ENCODE measurements at regions not wholly inside any gene's neighbourhood (a gene's known extent, or its start where the extent isn't known, plus 50 kb on each side); places are given as distances from the start of the nearest gene placed in this dataset.

DNA sequence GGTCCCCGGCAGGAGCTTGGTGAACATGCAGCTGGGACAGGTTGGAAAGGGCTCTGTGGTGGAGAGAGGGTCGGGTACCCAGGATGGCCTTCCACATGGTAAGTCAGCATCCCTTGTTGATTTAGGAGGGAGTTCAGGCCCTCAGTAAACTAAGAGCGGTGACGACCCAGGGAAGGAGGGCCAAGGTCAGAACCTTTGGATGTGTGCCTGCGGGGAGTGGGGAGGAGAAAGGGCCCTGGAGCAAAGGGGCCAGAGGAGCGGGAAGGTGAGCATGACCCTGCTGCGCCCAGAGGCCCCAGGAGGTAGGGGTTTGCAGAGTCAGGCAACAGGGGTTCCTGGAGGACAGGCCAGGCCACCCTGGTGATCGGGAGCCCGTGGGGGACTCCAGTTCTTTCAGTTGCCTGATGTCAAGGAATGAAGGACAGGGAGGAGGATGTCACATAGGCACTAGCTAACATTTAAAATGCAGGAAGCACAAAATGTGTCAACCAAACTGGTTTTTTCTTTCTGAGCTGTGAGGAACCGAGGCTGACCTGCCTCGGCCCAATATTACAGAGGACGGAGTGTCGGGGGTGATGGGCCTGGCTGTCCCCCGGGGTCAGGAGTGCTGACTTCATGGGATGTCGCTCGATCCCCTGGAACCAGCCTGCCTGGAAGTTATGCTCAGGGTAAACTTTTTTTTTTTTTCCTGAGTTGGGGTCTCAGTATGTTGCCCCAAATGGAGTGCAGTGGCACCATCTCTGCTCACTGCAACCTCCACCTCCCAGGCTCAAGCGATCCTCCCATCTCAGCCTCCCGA lies 117.4 kb upstream of the SLC45A1 start:
- H3K79me2 ChIP-seq (ENCODE audit: control insufficient read depth, low read length), result no peaks in the 10 kb centered on the region
- H3K27ac ChIP-seq (ENCODE audit: low read depth, low read length), result no peak overlapping the region
- no peaks in the 10 kb centered on the region for H3K9me3 ChIP-seq (ENCODE audit: control insufficient read depth, insufficient read depth, low read length)
- no peaks in the 10 kb centered on the region for H4K20me1 ChIP-seq (ENCODE audit: control insufficient read depth, insufficient read depth, low read depth, low read length)
- no peaks in the 10 kb centered on the region for H3K9me2 ChIP-seq (replicated peaks; ENCODE audit: control insufficient read depth, low read length)
- no peak overlapping the region for H3K4me2 ChIP-seq (ENCODE audit: low read length)
- H3F3A ChIP-seq (ENCODE audit: control insufficient read depth, insufficient read depth), result no peaks in the 10 kb centered on the region
- TF ChIP-seq, protein P1, sequence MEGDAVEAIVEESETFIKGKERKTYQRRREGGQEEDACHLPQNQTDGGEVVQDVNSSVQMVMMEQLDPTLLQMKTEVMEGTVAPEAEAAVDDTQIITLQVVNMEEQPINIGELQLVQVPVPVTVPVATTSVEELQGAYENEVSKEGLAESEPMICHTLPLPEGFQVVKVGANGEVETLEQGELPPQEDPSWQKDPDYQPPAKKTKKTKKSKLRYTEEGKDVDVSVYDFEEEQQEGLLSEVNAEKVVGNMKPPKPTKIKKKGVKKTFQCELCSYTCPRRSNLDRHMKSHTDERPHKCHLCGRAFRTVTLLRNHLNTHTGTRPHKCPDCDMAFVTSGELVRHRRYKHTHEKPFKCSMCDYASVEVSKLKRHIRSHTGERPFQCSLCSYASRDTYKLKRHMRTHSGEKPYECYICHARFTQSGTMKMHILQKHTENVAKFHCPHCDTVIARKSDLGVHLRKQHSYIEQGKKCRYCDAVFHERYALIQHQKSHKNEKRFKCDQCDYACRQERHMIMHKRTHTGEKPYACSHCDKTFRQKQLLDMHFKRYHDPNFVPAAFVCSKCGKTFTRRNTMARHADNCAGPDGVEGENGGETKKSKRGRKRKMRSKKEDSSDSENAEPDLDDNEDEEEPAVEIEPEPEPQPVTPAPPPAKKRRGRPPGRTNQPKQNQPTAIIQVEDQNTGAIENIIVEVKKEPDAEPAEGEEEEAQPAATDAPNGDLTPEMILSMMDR (IDR thresholded peaks at IDR 0.05; ENCODE audit: low read depth, low read length, poor library complexity, severe bottlenecking), result no peak
- no peak for TF ChIP-seq EZH2phosphoT487 (IDR thresholded peaks at IDR 0.05; ENCODE audit: borderline replicate concordance, low read length)
- no peaks in the 10 kb centered on the region for H3K4me1 ChIP-seq (ENCODE audit: control insufficient read depth, low read length)
- no peaks in the 10 kb centered on the region for H3K36me3 ChIP-seq (ENCODE audit: control insufficient read depth, low read length)
- no peaks in the 10 kb centered on the region for H3K27me3 ChIP-seq (ENCODE audit: control insufficient read depth, low read length)
- H3K4me3 ChIP-seq (ENCODE audit: low read length), result no peak overlapping the region

DNA sequence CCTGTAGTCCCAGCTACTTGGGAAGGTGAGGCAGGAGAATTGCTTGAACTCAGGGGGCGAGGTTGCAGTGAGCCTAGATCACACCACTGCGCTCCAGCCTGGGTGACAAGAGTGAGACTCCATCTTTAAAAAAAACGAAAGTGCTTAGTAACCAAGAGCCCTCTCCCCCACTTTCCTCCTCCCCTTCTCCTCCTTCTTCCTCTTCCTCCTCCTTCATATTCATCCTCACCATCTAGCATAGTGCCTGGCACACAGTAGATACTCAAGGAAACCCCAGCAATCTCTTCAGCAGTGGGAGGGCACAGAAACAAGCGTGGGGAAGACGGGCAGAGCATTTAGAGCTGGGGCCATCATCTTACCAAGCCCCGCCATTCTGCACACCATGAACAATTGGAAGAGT lies 119.4 kb upstream of the SLC45A1 start:
- Histone ChIP-seq H3K4me2 (ENCODE audit: low read length) (no peak overlapping the region), H3K9me2 (replicated peaks; ENCODE audit: control insufficient read depth, low read length) (no peaks in the 10 kb centered on the region), H3K27ac (ENCODE audit: low read depth, low read length) (no peak overlapping the region), H3K4me1 (ENCODE audit: control insufficient read depth, low read length) (no peaks in the 10 kb centered on the region), H3K4me3 (ENCODE audit: low read length) (no peak overlapping the region), H3K36me3 (ENCODE audit: control insufficient read depth, low read length) (no peaks in the 10 kb centered on the region), H4K20me1 (ENCODE audit: control insufficient read depth, insufficient read depth, low read depth, low read length) (no peaks in the 10 kb centered on the region), H3K79me2 (ENCODE audit: control insufficient read depth, low read length) (no peaks in the 10 kb centered on the region), H3K9me3 (ENCODE audit: control insufficient read depth, insufficient read depth, low read length) (no peaks in the 10 kb centered on the region), H3K27me3 (ENCODE audit: control insufficient read depth, low read length) (no peaks in the 10 kb centered on the region; the same call in 1 of the 2 replicates), H3F3A (ENCODE audit: control insufficient read depth, insufficient read depth) (no peaks in the 10 kb centered on the region)
- no peak for TF ChIP-seq EZH2phosphoT487 (IDR thresholded peaks at IDR 0.05; ENCODE audit: borderline replicate concordance, low read length)
- TF ChIP-seq, protein P1 (IDR thresholded peaks at IDR 0.05; ENCODE audit: low read depth, low read length, poor library complexity, severe bottlenecking), result no peak

DNA sequence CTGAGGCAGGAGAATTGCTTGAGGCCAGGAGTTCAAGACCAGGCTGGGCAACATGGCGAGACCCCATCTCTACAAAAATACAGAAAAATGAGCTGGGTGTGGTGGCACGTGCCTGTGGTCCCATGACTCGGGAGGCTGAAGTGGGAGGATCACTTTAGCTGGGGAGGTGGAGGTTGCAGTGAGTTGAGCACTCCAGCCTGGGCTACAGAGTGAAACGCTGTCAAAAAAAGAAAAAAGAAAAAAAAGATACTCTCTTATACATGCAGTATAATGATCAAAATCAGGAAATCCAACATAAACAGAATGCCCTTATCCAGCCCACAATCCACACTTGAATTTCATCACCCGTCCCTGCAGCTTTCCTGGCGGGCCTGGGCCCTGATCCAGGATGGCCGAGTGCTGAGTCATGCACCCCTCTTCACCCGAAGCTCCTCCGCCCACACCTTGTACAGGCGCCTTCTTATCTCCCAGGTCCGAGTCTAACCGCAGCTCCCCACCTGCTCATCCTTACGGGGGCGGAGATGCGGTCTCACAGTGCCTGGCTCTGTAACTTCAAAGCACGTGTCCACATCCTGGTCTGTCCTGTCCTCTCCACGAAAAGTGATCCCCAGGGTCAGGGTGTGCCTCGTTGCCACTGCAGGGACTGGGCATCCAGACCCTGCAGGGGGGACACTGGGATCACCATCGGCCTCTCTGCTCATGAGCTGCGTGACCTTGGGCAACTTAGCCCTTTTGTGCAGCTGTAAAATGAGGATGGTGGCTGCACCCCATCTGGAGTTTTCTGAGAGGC lies 120.2 kb upstream of the SLC45A1 start:
- no peak for TF ChIP-seq EZH2phosphoT487 (IDR thresholded peaks at IDR 0.05; ENCODE audit: borderline replicate concordance, low read length)
- no peaks in the 10 kb centered on the region for H3K9me3 ChIP-seq (ENCODE audit: control insufficient read depth, insufficient read depth, low read length)
- no peaks in the 10 kb centered on the region for H4K20me1 ChIP-seq (ENCODE audit: control insufficient read depth, insufficient read depth, low read depth, low read length)
- H3K4me3 ChIP-seq (ENCODE audit: low read length), result no peak overlapping the region
- H3K27me3 ChIP-seq (ENCODE audit: control insufficient read depth, low read length), result no peaks in the 10 kb centered on the region; the same call in 1 of the 2 replicates
- no peaks in the 10 kb centered on the region for H3K36me3 ChIP-seq (ENCODE audit: control insufficient read depth, low read length)
- H3K9me2 ChIP-seq (replicated peaks; ENCODE audit: control insufficient read depth, low read length), result no peaks in the 10 kb centered on the region
- no peaks in the 10 kb centered on the region for H3K79me2 ChIP-seq (ENCODE audit: control insufficient read depth, low read length)
- no peaks in the 10 kb centered on the region for H3K4me1 ChIP-seq (ENCODE audit: control insufficient read depth, low read length)
- no peaks in the 10 kb centered on the region for H3F3A ChIP-seq (ENCODE audit: control insufficient read depth, insufficient read depth)
- H3K27ac ChIP-seq (ENCODE audit: low read depth, low read length), result no peak overlapping the region
- H3K4me2 ChIP-seq (ENCODE audit: low read length), result no peak overlapping the region
